ENCODE measurements at regions not wholly inside any gene's neighbourhood (a gene's known extent, or its start where the extent isn't known, plus 50 kb on each side); places are given as distances from the start of the nearest gene placed in this dataset.
A peak's percentile ranks its signal among the peaks of the same experiment; 100 is the strongest.

DNA sequence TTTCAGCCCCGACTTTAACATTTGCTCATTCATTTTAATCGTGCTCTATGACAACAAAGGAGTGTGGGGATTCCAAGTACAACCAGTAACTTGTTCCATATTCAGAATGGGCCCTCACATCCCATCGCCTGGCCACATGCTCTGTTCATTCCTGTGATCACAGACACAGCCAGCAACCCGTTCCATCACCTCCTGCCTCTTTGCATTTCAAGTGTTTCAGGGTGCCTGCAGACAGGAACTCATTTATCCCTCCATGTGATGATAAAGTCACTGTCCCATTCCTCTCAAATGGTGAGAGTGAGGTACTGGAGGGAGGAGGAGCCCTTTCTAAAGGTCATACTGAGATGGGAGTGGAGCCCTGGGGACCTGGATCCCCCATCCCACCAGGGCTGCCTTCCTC is 571.1 kb downstream of the MAT2B start:
- no peaks in the 10 kb centered on the region for H3K9me3 ChIP-seq
- H3K4me1 ChIP-seq = no peaks in the 10 kb centered on the region
- H3K36me3 ChIP-seq = no peaks in the 10 kb centered on the region
- H3K27me3 ChIP-seq = no peaks in the 10 kb centered on the region
- WGBS (ENCODE audit: insufficient coverage, low coverage, low lambda C conversion rate, missing lambda C conversion rate) = 53% methylated on average over 4 of the region's 4 CpGs
- ATAC-seq = no peak
- no peak for DNase-seq
- H3K4me3 ChIP-seq = no peak overlapping the region
- TF ChIP-seq, protein P1, sequence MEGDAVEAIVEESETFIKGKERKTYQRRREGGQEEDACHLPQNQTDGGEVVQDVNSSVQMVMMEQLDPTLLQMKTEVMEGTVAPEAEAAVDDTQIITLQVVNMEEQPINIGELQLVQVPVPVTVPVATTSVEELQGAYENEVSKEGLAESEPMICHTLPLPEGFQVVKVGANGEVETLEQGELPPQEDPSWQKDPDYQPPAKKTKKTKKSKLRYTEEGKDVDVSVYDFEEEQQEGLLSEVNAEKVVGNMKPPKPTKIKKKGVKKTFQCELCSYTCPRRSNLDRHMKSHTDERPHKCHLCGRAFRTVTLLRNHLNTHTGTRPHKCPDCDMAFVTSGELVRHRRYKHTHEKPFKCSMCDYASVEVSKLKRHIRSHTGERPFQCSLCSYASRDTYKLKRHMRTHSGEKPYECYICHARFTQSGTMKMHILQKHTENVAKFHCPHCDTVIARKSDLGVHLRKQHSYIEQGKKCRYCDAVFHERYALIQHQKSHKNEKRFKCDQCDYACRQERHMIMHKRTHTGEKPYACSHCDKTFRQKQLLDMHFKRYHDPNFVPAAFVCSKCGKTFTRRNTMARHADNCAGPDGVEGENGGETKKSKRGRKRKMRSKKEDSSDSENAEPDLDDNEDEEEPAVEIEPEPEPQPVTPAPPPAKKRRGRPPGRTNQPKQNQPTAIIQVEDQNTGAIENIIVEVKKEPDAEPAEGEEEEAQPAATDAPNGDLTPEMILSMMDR (IDR thresholded peaks at IDR 0.05) = no peak
- no peak for TF ChIP-seq POLR2A (IDR thresholded peaks at IDR 0.05)
- no peak overlapping the region for H3K27ac ChIP-seq
- intact Hi-C loops (cut with DNase I) = no loop called here

DNA sequence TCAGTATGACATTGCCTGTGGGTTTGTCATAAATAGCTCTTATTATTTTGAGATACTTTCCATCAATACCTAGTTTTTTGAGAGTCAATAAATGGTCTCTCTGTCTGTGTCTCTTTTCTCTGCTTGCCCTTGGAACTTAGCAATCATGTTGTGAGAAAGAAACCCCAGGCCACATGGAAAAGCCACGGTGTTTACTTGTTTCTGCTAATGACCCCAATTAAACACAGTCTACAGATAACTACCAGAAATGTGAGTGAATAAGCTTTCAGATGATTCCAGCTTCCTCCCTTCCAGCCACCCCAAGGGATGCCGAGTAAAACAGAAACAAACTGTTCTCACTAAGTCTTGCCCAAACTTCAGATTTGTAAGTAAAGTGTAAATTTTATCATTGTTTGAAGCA is 584.9 kb downstream of the MAT2B start:
- no peak for TF ChIP-seq POLR2A (IDR thresholded peaks at IDR 0.05)
- TF ChIP-seq, protein P1 (IDR thresholded peaks at IDR 0.05) = no peak
- intact Hi-C loops (cut with DNase I) = no loop called here
- no peaks in the 10 kb centered on the region for H3K4me1 ChIP-seq
- H3K4me3 ChIP-seq = no peak overlapping the region
- no peak overlapping the region for H3K27ac ChIP-seq
- H3K27me3 ChIP-seq = no peaks in the 10 kb centered on the region
- peak in 1 of 4 donors; percentile 29 for ATAC-seq
- H3K9me3 ChIP-seq = no peaks in the 10 kb centered on the region
- no peak for DNase-seq
- 20% methylated on average over 2 of the region's 2 CpGs for WGBS (ENCODE audit: insufficient coverage, low coverage, low lambda C conversion rate, missing lambda C conversion rate)
- no peaks in the 10 kb centered on the region for H3K36me3 ChIP-seq

DNA sequence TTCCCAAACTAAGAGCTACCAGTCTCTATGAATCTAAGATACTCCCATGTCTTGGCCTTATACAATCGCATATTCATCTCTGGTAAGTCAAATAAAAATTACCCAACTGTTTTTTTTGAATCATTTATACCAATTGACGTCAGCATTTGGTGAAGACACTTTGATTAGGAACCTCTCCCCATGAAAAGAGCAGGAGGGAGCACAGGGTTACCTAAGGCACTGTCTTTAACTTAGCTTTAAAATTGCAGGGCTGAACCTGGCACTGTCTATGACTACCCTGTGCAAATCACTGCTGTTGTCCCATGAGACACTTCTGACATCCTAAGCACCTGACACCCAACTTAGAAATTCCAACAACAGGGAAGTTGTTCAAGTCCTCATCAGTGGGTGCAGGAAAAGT is 586.4 kb downstream of the MAT2B start:
- intact Hi-C loops (cut with DNase I) = no loop called here
- 54% methylated on average over 2 of the region's 2 CpGs for WGBS (ENCODE audit: insufficient coverage, low coverage, low lambda C conversion rate, missing lambda C conversion rate)
- Histone ChIP-seq H3K9me3 (no peaks in the 10 kb centered on the region), H3K4me1 (no peaks in the 10 kb centered on the region), H3K36me3 (no peaks in the 10 kb centered on the region), H3K4me3 (no peak overlapping the region), H3K27ac (no peak overlapping the region), H3K27me3 (no peaks in the 10 kb centered on the region)
- TF ChIP-seq, protein P1 (IDR thresholded peaks at IDR 0.05) = no peak
- no peak for TF ChIP-seq POLR2A (IDR thresholded peaks at IDR 0.05)
- no peak for DNase-seq
- ATAC-seq = no peak

DNA sequence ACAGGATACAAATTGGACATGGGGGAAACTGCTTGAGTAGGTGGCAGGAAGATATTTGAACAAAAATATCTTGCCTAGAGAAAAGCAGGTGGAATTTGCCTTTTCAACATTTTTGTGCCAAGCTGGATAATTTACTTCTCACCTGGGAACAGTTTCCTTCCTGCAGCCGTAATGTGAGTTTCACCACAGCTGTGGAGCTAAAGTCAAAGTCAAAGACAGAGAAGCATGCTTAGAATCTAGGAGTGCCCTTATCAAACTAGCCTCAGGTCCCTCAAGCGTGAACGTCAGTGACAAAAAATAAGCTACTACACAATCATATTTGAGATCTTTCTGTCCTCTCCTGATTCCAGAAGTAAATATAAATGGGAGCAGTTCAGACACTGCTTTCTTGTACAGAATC is 588.9 kb downstream of the MAT2B start:
- DNase-seq (no peak), ATAC-seq (no peak)
- H3K36me3 ChIP-seq = no peaks in the 10 kb centered on the region
- intact Hi-C loops (cut with DNase I) = no loop called here
- no peak for TF ChIP-seq POLR2A (IDR thresholded peaks at IDR 0.05)
- TF ChIP-seq, protein P1 (IDR thresholded peaks at IDR 0.05) = no peak
- 19% methylated on average over 3 of the region's 3 CpGs for WGBS (ENCODE audit: insufficient coverage, low coverage, low lambda C conversion rate, missing lambda C conversion rate)
- H3K27me3 ChIP-seq = no peaks in the 10 kb centered on the region
- H3K4me1 ChIP-seq = no peaks in the 10 kb centered on the region
- H3K9me3 ChIP-seq = no peaks in the 10 kb centered on the region
- H3K4me3 ChIP-seq = no peak overlapping the region
- H3K27ac ChIP-seq = no peak overlapping the region

DNA sequence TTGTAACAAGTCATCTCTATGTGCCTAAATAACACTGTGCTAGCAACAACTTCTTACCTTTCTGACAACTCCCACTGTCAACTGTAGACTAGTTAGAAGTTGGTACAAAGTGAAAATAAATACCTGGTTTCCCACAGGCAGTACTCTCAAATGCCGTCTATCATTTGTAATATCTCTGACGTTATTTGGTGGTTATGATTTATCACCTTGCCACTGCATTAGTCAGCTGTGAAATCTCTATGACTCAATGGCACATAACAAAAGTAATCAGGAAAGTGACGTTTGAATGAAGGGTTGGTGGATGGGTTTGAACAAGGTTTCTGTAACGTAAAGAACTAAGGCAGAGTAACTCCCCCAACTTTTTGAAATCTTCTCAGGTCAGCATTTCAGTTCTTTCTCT is 592.3 kb downstream of the MAT2B start:
- TF ChIP-seq, protein P1 (IDR thresholded peaks at IDR 0.05) = no peak
- TF ChIP-seq POLR2A (IDR thresholded peaks at IDR 0.05) = no peak
- DNase-seq (no peak), ATAC-seq (no peak)
- no peak overlapping the region for H3K27ac ChIP-seq
- no peaks in the 10 kb centered on the region for H3K4me1 ChIP-seq
- no peaks in the 10 kb centered on the region for H3K9me3 ChIP-seq
- WGBS (ENCODE audit: insufficient coverage, low coverage, low lambda C conversion rate, missing lambda C conversion rate) = 55% methylated on average over 4 of the region's 4 CpGs
- no peak overlapping the region for H3K4me3 ChIP-seq
- H3K27me3 ChIP-seq = no peaks in the 10 kb centered on the region
- intact Hi-C loops (cut with DNase I) = no loop called here
- no peaks in the 10 kb centered on the region for H3K36me3 ChIP-seq
